NCI-H69 (cell line): ENCODE measurements at regions not wholly inside any gene's neighbourhood (a gene's known extent, or its start where the extent isn't known, plus 50 kb on each side); places are given as distances from the start of the nearest gene placed in this dataset.
"Not testable (repeated sequence)": the region's sequence is repeated elsewhere in the genome, so short reads cannot be mapped to it uniquely, and the experiment has no call there.

Experiments
- DNase-seq: peaks from one replicate; lab custom pipeline; 2025; lab: John Stamatoyannopoulos, UW

GRCh38 chr16:6726621-6727020 lies 606.0 kb upstream of the RBFOX1 start:
- DNase-seq: no peak

- DNase-seq: no peak
Observed at GRCh38 chr16:6725634-6726331, 606.9 kb upstream of the RBFOX1 start.

DNA sequence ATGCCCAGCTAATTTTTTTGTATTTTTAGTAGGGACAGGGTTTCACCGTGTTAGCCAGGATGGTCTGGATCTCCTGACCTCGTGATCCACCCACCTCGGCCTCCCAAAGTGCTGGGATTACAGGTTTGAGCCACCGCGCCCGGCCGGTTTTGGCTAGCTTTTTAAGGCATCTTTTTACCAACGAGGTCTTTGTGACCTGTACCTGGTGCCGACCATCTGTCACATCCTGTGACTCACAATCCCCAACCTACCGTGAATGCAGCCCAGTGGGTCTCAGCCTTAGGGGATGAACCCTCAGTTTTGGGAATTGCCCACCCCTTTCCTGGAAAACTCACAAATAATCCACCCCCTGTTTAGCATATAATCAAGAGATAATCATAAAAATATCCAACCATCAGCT lies 607.4 kb upstream of the RBFOX1 start:
- not testable (repeated sequence) for DNase-seq

DNA sequence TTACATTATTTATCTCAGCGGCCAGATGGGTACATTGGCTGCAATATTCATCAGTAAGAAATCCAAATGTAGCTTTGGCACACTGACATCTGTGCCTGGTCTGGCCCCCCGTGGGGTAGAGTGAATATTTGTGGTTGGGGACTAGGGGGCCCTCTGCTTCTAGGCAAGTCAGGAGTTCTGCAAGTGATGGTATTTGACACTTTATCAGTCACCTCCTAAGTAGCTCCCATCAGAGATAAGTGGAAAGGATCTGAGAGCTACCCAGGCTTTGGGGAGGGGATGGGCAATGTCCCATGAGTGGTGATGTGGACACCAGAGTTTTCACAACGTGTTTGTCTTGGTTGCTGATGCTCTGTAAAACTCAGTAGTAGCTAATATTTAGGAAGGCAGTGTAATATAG lies 609.9 kb upstream of the RBFOX1 start:
- no peak for DNase-seq

GRCh38 chr16:6714510-6714909 lies 618.1 kb upstream of the RBFOX1 start:
- no peak for DNase-seq

GRCh38 chr16:6709736-6710135 lies 622.9 kb upstream of the RBFOX1 start:
- DNase-seq: no peak

DNA sequence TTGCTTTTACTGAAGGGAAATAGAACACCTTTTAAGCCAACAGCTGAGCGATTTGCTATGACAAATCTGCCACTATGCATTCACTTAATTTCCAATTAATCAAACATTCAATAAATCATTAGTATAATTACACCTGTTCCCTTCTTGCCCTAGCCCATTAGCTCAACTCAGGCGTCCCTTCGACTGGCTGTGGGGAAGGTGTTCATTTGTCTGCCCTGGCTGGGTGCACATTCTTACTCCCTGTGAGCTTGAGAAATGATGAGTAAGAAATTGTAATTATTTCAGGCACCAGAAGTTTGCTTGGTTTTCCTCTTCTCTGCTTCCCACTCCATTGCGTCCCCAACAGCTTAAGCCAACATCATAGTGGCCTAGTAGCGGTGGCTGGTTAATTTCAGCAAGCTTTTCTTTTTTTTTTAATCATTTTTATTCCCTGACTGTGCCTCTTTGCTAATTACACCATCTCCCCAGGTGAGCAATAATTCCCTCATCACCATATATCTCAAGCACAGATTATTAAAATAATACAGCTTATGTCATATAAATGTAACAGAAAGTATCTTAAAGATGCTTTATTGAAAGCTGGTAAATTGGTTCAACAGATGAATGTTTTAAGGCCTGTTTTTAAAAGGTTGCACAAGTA lies 623.9 kb upstream of the RBFOX1 start:
- no peak for DNase-seq

GRCh38 chr16:6704306-6704930 lies 628.2 kb upstream of the RBFOX1 start:
- DNase-seq: no peak

GRCh38 chr16:6701096-6701495 lies 631.5 kb upstream of the RBFOX1 start:
- no peak for DNase-seq

DNA sequence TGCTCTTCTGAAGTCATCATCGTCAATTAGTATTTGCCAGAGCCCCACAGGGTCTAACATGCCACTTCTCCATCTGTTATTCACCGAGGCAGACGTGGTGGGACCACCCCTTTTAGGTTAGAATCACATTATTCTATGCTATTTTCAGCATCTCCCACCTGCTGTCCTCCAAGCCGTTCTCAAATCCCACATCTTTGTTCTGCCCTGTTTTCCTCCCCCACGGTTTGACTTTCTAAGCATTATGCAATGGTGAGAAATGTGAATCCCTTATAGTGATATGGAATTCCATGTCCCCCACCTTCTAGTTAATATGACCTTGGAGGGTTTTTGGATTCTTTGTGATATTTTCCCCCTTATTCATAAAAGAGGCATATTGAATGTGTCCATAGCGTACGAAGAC lies 634.1 kb upstream of the RBFOX1 start:
- DNase-seq: peak; percentile 36

GRCh38 chr16:6695666-6696065 lies 637.0 kb upstream of the RBFOX1 start:
- DNase-seq: no peak

DNA sequence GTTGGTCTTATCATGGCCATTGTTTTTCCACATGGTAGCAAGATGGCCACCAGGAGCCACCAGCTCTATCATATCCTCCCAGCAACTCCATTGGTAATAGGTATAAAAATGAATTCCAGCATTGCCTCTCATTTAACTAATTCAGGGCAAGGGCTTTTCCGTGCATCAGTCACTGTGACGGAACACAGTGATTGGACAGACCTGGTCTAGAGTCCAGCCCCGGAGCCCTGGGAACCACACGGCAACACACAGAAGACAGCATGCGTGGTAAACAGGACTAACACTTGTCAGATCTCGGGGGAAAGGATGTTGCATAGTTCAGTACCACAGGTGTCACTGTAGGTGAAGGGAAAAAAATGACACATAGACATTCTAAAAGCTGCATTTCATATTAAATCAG lies 638.0 kb upstream of the RBFOX1 start:
- DNase-seq: no peak

GRCh38 chr16:6693418-6693817 lies 639.2 kb upstream of the RBFOX1 start:
- DNase-seq: not testable (repeated sequence)

DNA sequence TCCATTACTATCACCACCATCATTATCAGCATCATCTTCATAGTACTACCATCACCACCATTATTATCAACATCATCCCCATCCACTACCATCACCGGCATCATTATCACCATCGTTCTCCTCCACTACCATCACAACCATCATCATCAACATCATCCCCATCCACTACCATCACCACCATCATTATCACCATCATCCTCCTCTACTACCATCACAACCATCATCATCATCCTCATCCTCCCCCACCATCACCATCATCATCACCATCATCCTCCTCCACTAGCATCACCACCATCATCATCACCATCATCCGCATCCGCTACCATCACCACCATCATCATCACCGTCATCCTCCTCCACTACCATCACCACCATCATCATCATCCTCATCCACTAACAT lies 639.8 kb upstream of the RBFOX1 start:
- DNase-seq: no peak

DNA sequence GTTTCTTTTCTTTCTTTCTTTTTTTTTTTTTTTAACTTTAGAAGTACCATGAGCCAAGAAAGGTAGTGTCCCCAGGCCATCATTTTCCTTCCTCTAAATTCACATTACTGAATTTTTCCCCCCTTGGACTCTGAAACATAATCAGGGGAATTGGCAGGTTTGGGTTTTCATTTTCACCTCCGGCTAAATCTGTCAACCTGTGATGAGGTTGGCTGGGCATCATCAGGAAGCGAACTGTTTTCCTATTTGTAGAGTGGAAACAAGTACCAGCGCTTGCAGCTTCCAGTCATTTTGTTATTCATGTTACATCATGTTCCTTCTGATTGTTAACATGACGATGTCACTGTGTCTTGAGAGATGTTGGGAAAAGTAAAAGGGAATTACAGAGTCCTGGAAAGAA lies 641.9 kb upstream of the RBFOX1 start:
- DNase-seq: no peak

GRCh38 chr16:6689643-6690042 lies 643.0 kb upstream of the RBFOX1 start:
- DNase-seq: no peak

- no peak for DNase-seq
Observed at GRCh38 chr16:6687593-6687992, 645.1 kb upstream of the RBFOX1 start.

GRCh38 chr16:6684076-6684673 lies 648.5 kb upstream of the RBFOX1 start:
- DNase-seq: peak; percentile 27

GRCh38 chr16:6682142-6682811 lies 650.4 kb upstream of the RBFOX1 start:
- DNase-seq: peak; percentile 38

DNA sequence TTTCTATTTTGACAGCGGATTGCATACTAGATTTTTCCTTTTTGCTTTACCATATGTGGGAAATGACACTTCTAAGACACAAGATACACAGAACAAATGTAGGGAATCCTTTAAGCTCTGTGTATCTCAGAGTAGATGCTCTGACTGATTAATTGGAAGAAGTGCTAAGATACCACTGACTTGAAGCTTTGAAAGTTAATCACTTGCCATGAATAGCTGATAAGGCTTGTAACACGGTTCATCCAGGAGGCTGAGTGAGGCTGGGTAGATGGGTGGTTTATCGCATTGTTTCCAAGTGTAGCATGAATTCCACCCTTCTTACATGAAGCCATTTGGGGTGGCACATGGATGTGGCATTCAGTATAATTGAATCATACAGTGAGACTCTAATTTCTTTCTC lies 654.1 kb upstream of the RBFOX1 start:
- DNase-seq: no peak

DNA sequence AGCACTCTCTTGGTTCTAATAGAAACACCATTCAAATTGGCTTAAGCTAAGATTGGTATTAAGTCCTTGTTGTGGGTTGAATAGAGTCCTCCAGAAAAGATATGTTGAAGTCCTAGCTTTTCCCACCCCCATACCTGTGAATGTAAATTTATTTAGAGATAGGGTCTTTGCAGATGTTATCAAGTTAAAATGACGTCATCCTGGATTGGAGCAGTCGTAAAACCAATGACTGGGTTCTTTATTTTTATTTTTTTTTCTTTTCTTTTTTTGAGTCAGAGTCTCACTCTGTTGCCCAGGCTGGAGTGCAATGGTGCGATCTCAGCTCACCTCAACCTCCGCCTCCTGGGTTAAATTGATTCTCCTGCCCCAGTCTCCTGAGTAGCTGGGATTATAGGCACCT lies 658.6 kb upstream of the RBFOX1 start:
- no peak for DNase-seq

GRCh38 chr16:6672507-6672906 lies 660.1 kb upstream of the RBFOX1 start:
- DNase-seq: no peak

GRCh38 chr16:6667393-6667792 lies 665.3 kb upstream of the RBFOX1 start:
- no peak for DNase-seq
